Parathyroid adenoma (tissue), 2 donors: ENCODE measurements at regions not wholly inside any gene's neighbourhood (a gene's known extent, or its start where the extent isn't known, plus 50 kb on each side); places are given as distances from the start of the nearest gene placed in this dataset.
"Not testable (repeated sequence)": the region's sequence is repeated elsewhere in the genome, so short reads cannot be mapped to it uniquely, and the experiment has no call there.

ENCODE experiments used
- H2AFZ ChIP-seq: fragments of 300-600 bp; sonication (generic); one replicate; pipeline ENCODE4 v1.7.0; 2017; ENCODE audit warnings: antibody characterized with exemption, mild to moderate bottlenecking
- H3K27ac ChIP-seq: fragments of 300-600 bp; sonication (generic); one replicate; pipeline ENCODE4 v1.7.0; 2017
- H3K27me3 ChIP-seq: fragments of 300-600 bp; sonication (generic); one replicate; pipeline ENCODE4 v1.7.0; 2017; ENCODE audit warnings: low read length; ENCODE audit not compliant: control insufficient read depth, insufficient read depth
- H3K36me3 ChIP-seq: fragments of 300-600 bp; sonication (generic); one replicate; pipeline ENCODE4 v1.7.0; 2017; ENCODE audit warnings: low read length; ENCODE audit not compliant: control insufficient read depth, insufficient read depth
- H3K4me1 ChIP-seq: fragments of 300-600 bp; sonication (generic); one replicate; pipeline ENCODE4 v1.7.0; 2017; ENCODE audit warnings: control low read depth
- H3K4me2 ChIP-seq: fragments of 300-600 bp; sonication (generic); one replicate; pipeline ENCODE4 v1.7.0; 2017; ENCODE audit warnings: low read length
- H3K4me3 ChIP-seq: fragments of 300-600 bp; sonication (generic); one replicate; pipeline ENCODE4 v1.7.0; 2017; ENCODE audit warnings: low read depth, low read length
- H3K79me2 ChIP-seq: fragments of 300-600 bp; sonication (generic); one replicate; pipeline ENCODE4 v1.7.0; 2017; ENCODE audit warnings: control low read depth
- H3K9ac ChIP-seq: fragments of 300-600 bp; sonication (generic); one replicate; pipeline ENCODE4 v1.7.0; 2017; ENCODE audit warnings: mild to moderate bottlenecking
- H3K9me3 ChIP-seq: fragments of 300-600 bp; sonication (generic); one replicate; pipeline ENCODE4 v1.7.0; 2017; ENCODE audit warnings: low read length; ENCODE audit not compliant: control insufficient read depth
- TF ChIP-seq, protein P1 (sequence below): fragments of 300-600 bp; sonication (generic); IDR thresholded peaks from one replicate; pipeline ENCODE4 v1.7.0; 2017; ENCODE audit warnings: antibody characterized with exemption, mild to moderate bottlenecking
- donor health status: primary hyperparathyroidism.

DNA sequence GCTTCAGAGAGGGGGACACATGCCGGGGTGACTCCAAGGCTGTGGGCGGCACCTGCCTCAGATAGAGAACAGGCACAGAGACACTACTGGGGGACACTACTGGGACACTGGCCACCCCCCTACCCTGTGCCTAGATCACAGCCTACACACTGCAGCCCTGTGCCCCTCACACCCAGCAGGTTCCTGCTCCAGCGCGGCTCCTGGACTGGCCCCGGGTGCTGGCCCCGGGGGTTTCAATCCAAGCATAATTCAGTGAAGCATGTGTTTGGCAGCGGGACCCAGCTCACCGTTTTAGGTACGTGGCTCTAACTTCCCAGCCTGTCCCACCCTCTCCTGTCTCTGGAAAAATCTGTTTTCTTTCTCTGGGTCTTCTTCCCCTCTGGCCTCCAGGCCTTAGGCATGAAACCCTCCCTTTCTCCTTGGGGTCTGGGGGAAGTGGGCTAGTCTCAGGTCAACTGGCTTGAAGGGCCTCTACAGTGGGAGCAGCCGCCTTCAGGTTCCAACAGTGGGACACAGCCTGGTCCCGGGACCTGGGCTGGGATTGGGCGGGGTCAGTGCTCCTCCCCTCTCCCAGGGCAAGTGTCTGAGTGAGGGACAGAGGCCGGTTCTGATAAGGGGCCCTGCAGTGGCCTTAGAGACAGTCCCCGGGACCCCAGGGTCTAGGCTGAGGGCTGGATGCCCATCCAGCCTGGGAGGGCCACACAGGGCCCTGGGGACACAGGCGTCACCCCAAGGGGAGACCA, 98.8 kb downstream of the CRYBB2 start:
- Histone ChIP-seq H3K79me2 (no peaks in the 10 kb centered on the region), H3K4me1 (no peaks in the 10 kb centered on the region), H3K9me3 (no peaks in the 10 kb centered on the region), H3K4me2 (no peak overlapping the region), H3K27ac (no peak overlapping the region), H2AFZ (no peak overlapping the region), H3K9ac (no peak overlapping the region), H3K27me3 (no peaks in the 10 kb centered on the region), H3K36me3 (no peaks in the 10 kb centered on the region), H3K4me3 (no peak overlapping the region)
- TF ChIP-seq, protein P1, sequence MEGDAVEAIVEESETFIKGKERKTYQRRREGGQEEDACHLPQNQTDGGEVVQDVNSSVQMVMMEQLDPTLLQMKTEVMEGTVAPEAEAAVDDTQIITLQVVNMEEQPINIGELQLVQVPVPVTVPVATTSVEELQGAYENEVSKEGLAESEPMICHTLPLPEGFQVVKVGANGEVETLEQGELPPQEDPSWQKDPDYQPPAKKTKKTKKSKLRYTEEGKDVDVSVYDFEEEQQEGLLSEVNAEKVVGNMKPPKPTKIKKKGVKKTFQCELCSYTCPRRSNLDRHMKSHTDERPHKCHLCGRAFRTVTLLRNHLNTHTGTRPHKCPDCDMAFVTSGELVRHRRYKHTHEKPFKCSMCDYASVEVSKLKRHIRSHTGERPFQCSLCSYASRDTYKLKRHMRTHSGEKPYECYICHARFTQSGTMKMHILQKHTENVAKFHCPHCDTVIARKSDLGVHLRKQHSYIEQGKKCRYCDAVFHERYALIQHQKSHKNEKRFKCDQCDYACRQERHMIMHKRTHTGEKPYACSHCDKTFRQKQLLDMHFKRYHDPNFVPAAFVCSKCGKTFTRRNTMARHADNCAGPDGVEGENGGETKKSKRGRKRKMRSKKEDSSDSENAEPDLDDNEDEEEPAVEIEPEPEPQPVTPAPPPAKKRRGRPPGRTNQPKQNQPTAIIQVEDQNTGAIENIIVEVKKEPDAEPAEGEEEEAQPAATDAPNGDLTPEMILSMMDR, result no peak

DNA sequence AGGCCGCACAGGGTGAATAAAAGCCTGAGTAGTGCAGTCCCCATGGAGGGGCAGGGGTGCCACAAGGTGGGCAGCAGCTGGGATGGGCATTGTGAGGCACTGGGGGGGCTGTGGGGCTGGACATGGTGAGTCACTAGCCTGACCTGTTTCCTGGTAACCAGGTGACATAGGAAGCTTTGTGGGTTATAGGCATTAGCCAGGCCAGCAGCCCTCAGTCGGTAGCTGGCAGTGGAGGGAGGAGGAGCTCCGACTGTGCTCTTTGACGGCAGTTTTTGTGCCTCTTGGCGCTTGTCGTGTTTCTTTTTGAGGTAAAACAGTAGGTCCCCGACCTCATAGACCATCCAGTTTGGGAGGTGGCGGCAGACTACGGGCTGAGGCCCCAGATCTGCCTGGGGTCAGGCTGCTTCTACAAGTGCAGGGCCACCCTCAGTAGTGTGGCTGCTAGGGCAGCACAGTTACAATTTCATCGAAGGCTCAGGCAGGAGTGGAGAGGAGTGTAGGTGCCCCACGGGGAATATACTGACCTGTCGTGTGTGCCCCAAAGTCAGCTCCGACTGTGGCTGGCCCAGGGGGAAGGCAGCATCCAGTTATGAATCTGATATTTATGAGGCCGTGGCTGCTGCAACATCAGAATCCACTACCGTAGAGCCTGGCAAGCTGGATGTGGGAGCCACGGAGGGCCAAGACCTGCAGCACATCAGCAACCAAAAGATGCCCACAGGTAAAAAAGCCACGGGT, 107.7 kb downstream of the CRYBB2 start:
- no peaks in the 10 kb centered on the region for H3K27me3 ChIP-seq
- H3K4me2 ChIP-seq, result no peak overlapping the region
- H3K79me2 ChIP-seq, result no peaks in the 10 kb centered on the region
- no peak overlapping the region for H2AFZ ChIP-seq
- H3K4me1 ChIP-seq, result no peaks in the 10 kb centered on the region
- H3K9me3 ChIP-seq, result no peaks in the 10 kb centered on the region
- TF ChIP-seq, protein P1, result no peak
- no peak overlapping the region for H3K4me3 ChIP-seq
- no peak overlapping the region for H3K9ac ChIP-seq
- H3K27ac ChIP-seq, result no peak overlapping the region
- no peaks in the 10 kb centered on the region for H3K36me3 ChIP-seq

GRCh38 chr22:25331050-25331449, 111.6 kb downstream of the CRYBB2 start:
- Histone ChIP-seq H3K9me3 (no peaks in the 10 kb centered on the region), H3K4me2 (no peak overlapping the region), H3K9ac (no peak overlapping the region), H3K27me3 (no peaks in the 10 kb centered on the region), H3K36me3 (no peaks in the 10 kb centered on the region), H3K27ac (no peak overlapping the region), H3K4me1 (no peaks in the 10 kb centered on the region), H2AFZ (no peak overlapping the region), H3K79me2 (no peaks in the 10 kb centered on the region), H3K4me3 (no peak overlapping the region)
- TF ChIP-seq, protein P1, result no peak

DNA sequence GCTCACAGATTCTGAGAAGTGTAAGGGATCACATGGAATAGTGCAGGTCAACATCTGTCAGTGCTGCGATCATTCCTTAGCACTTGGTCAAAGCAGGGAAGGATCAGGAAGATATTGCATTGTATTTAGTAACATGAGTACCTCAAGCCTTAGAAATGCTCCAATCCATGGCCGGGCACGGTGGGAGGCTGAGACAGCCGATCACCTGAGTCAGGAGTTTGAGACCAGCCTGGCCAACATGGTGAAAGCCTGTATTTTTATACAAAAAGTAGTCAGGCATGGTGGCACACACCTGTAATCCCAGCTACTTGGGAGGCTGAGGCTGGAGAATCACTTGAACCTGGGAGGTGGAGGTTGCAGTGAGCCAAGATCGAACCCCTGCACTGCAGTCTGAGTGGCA, 112.5 kb downstream of the CRYBB2 start:
- H3K27ac ChIP-seq, H3K36me3 ChIP-seq, H3K4me2 ChIP-seq, H3K27me3 ChIP-seq, H3K4me3 ChIP-seq, H3K9me3 ChIP-seq, H2AFZ ChIP-seq, H3K79me2 ChIP-seq, H3K9ac ChIP-seq, H3K4me1 ChIP-seq: not testable (repeated sequence)

DNA sequence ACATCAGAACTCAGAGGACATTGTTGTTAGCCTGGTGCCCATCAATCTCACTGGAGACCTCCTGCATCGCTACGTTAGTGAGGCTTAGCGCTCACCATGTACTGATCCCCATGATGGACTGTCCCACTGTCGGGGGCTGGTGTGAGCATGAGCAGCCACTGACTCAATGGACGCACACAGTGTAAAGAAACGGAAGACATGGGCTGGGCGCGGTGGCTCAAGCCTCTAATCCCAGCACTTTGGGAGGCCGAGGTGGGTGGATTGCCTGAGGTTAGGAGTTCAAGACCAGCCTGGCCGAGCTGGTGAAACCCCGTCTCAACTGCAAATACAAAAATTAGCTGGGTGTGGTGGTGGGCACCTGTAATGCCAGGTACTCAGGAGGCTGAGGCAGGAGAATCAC, 112.9 kb downstream of the CRYBB2 start:
- Histone ChIP-seq H2AFZ (no peak overlapping the region), H3K27me3 (no peaks in the 10 kb centered on the region), H3K4me1 (no peaks in the 10 kb centered on the region), H3K4me3 (no peak overlapping the region), H3K4me2 (no peak overlapping the region), H3K79me2 (no peaks in the 10 kb centered on the region), H3K9ac (no peak overlapping the region), H3K27ac (no peak overlapping the region), H3K9me3 (no peaks in the 10 kb centered on the region), H3K36me3 (no peaks in the 10 kb centered on the region)
- TF ChIP-seq, protein P1, result no peak
